T-cell (primary cell): ENCODE measurements at regions not wholly inside any gene's neighbourhood (a gene's known extent, or its start where the extent isn't known, plus 50 kb on each side); places are given as distances from the start of the nearest gene placed in this dataset.

Source experiments
- ATAC-seq, 4 experiments: fragments of 200-7000 bp in 3 of 4; fragments of 150-1000 bp in 1 of 4; cut with Tn5 transposase; replicated peaks in 1 of 4; 1 replicate in 3 of 4; 2 replicates in 1 of 4; pipeline ENCODE4 v1.10.0; 2021; ENCODE audit warnings: moderate library complexity in 3 of 4, mild to moderate bottlenecking in 2 of 4, moderate number of reproducible peaks in 1 of 4
- CTCF ChIA-PET, 2 donors: fragments of 300-600 bp; sonication (Branson Sonifier 250); formaldehyde crosslinking; loops; one replicate each; lab custom pipeline; 2022; ENCODE audit warnings: antibody characterized with exemption in 2 of 2; lab: Charles Lee
- POLR2A ChIA-PET, 2 donors: fragments of 300-600 bp; sonication (Branson Sonifier 250); formaldehyde crosslinking; loops; one replicate each; lab custom pipeline; 2022; ENCODE audit warnings: antibody characterized with exemption in 2 of 2; lab: Charles Lee
- DNase-seq, 35 experiments: peaks; one replicate each; pipeline versions ENCODE4 v3.0.0 to v3.0.0-alpha.2; 2013 to 2023
- H3K27ac ChIP-seq: one replicate; pipeline ENCODE4 v1.5.1; 2013; ENCODE audit warnings: low read length
- H3K27me3 ChIP-seq, 2 experiments: replicated peaks in 1 of 2; 1 replicate in 1 of 2; 2 replicates in 1 of 2; pipeline versions ENCODE4 v1.6.1 to v1.7.0; 2013; ENCODE audit warnings: low read length in 1 of 2, mixed read lengths in 1 of 2; ENCODE audit not compliant: control insufficient read depth in 2 of 2, insufficient read depth in 2 of 2; ENCODE audit errors: extremely low read depth in 1 of 2
- H3K36me3 ChIP-seq, 2 donors: 1 replicate in 1 of 2; 2 replicates in 1 of 2; pipeline versions ENCODE4 v1.6.1 to v1.7.0; 2013; ENCODE audit warnings: low read length in 1 of 2; ENCODE audit not compliant: control insufficient read depth in 2 of 2, insufficient read depth in 1 of 2; ENCODE audit errors: extremely low read depth in 1 of 2
- H3K4me1 ChIP-seq, 2 experiments: 1 replicate in 1 of 2; 2 replicates in 1 of 2; pipeline versions ENCODE4 v1.6.1 to v1.7.0; 2013; ENCODE audit warnings: low read length in 2 of 2, mixed read lengths in 1 of 2; ENCODE audit not compliant: insufficient read depth in 2 of 2, control insufficient read depth in 1 of 2; ENCODE audit errors: extremely low read depth in 1 of 2
- H3K4me3 ChIP-seq, 2 donors: 1 replicate in 1 of 2; 2 replicates in 1 of 2; pipeline versions ENCODE4 v1.5.1 to v1.7.0; 2013; ENCODE audit warnings: mild to moderate bottlenecking in 2 of 2, low read length in 1 of 2, moderate library complexity in 1 of 2; ENCODE audit not compliant: control insufficient read depth in 1 of 2; ENCODE audit errors: extremely low read depth in 1 of 2
- H3K9me3 ChIP-seq: 2 replicates; pipeline ENCODE4 v1.7.0; 2013
- H3K27ac Mint-ChIP-seq, 2 donors: one replicate each; pipeline ENCODE4 v1.8.0; 2020 to 2021; ENCODE audit warnings: mild to moderate bottlenecking in 2 of 2, mixed read lengths in 2 of 2
- H3K27me3 Mint-ChIP-seq, 2 donors: one replicate each; pipeline ENCODE4 v1.8.0; 2021 to 2022; ENCODE audit warnings: mixed read lengths in 2 of 2
- H3K36me3 Mint-ChIP-seq: one replicate; pipeline ENCODE4 v1.8.0; 2021; ENCODE audit warnings: mixed read lengths
- H3K4me1 Mint-ChIP-seq, 3 donors: one replicate each; pipeline ENCODE4 v1.8.0; 2020 to 2022; ENCODE audit warnings: mixed read lengths in 3 of 3, mild to moderate bottlenecking in 1 of 3
- H3K4me3 Mint-ChIP-seq, 3 donors: one replicate each; pipeline ENCODE4 v1.8.0; 2020 to 2022; ENCODE audit warnings: mild to moderate bottlenecking in 3 of 3, mixed read lengths in 3 of 3, moderate library complexity in 3 of 3
- H3K9me3 Mint-ChIP-seq, 3 donors: one replicate each; pipeline ENCODE4 v1.8.0; 2020 to 2022; ENCODE audit warnings: mixed read lengths in 3 of 3
- WGBS: methylation state at CpG from one replicate; pipeline ENCODE4 v1.1.5; 2013; ENCODE audit warnings: missing lambda C conversion rate; ENCODE audit not compliant: insufficient coverage; 5-methylcytosine and 5-hydroxymethylcytosine counted together

- no CpG with 5 or more reads among the region's 3 CpGs for WGBS
- Mint-ChIP-seq H3K4me3 (no peak overlapping the region), H3K36me3 (no peaks in the 10 kb centered on the region), H3K9me3 (peaks cover 0 to 8% (median 0%) of the 10 kb centered on the region in 3 donors), H3K4me1 (no peaks in the 10 kb centered on the region), H3K27ac (no peak overlapping the region), H3K27me3 (no peaks in the 10 kb centered on the region)
- no peaks in the 10 kb centered on the region for H3K36me3 ChIP-seq
- ChIA-PET POLR2A (no interaction called here), CTCF (no interaction called here)
- no peaks in the 10 kb centered on the region for H3K27me3 ChIP-seq
- no peak for ATAC-seq
- DNase-seq: no peak
- H3K9me3 ChIP-seq: no peaks in the 10 kb centered on the region
- H3K4me3 ChIP-seq: no peak overlapping the region
- H3K27ac ChIP-seq: no peak overlapping the region
- no peaks in the 10 kb centered on the region for H3K4me1 ChIP-seq
Measured at GRCh38 chr12:24054416-24054815, 104.9 kb upstream of the SOX5 start.

GRCh38 chr12:24049728-24050127 is 100.3 kb upstream of the SOX5 start:
- ATAC-seq (no peak), DNase-seq (no peak)
- peaks cover 0 to 8% (median 4%) of the 10 kb centered on the region in 3 donors for H3K9me3 Mint-ChIP-seq
- no peak overlapping the region for H3K27ac Mint-ChIP-seq
- H3K4me3 Mint-ChIP-seq: no peak overlapping the region
- Histone ChIP-seq H3K36me3 (no peaks in the 10 kb centered on the region), H3K9me3 (no peaks in the 10 kb centered on the region), H3K27ac (no peak overlapping the region), H3K27me3 (no peaks in the 10 kb centered on the region), H3K4me3 (no peak overlapping the region), H3K4me1 (no peaks in the 10 kb centered on the region)
- POLR2A ChIA-PET: no interaction called here
- H3K36me3 Mint-ChIP-seq: no peaks in the 10 kb centered on the region
- CTCF ChIA-PET: interaction anchor here in 1 of 2 donors (0.6 kb wide), 1 partner anchor 175 kb away, joined by 3 read pairs; no protein-coding TSS in a partner anchor
- H3K27me3 Mint-ChIP-seq: no peaks in the 10 kb centered on the region
- WGBS: no CpG with 5 or more reads among the region's 3 CpGs
- no peaks in the 10 kb centered on the region for H3K4me1 Mint-ChIP-seq

GRCh38 chr12:24049101-24049500 is 99.6 kb upstream of the SOX5 start:
- WGBS: no CpG with 5 or more reads among the region's 3 CpGs
- H3K27me3 ChIP-seq: no peaks in the 10 kb centered on the region
- H3K36me3 ChIP-seq: no peaks in the 10 kb centered on the region
- H3K4me1 ChIP-seq: no peaks in the 10 kb centered on the region
- Mint-ChIP-seq H3K4me1 (no peaks in the 10 kb centered on the region), H3K27me3 (no peaks in the 10 kb centered on the region), H3K9me3 (peaks cover 0 to 10% (median 8%) of the 10 kb centered on the region in 3 donors), H3K36me3 (no peaks in the 10 kb centered on the region), H3K4me3 (no peak overlapping the region), H3K27ac (no peak overlapping the region)
- H3K27ac ChIP-seq: no peak overlapping the region
- H3K9me3 ChIP-seq: no peaks in the 10 kb centered on the region
- ATAC-seq: no peak
- H3K4me3 ChIP-seq: no peak overlapping the region
- ChIA-PET POLR2A (no interaction called here), CTCF (interaction anchor here in 1 of 2 donors (0.6 kb wide), 1 partner anchor 176 kb away, joined by 3 read pairs; no protein-coding TSS in a partner anchor)
- no peak for DNase-seq

- H3K4me3 ChIP-seq: no peak overlapping the region
- ATAC-seq: no peak
- H3K4me3 Mint-ChIP-seq: no peak overlapping the region
- no peak overlapping the region for H3K27ac ChIP-seq
- no peak for DNase-seq
- peaks cover 0 to 11% (median 6%) of the 10 kb centered on the region in 3 donors for H3K9me3 Mint-ChIP-seq
- H3K4me1 ChIP-seq: no peaks in the 10 kb centered on the region
- no peaks in the 10 kb centered on the region for H3K4me1 Mint-ChIP-seq
- WGBS: no CpG with 5 or more reads among the region's 4 CpGs
- H3K27ac Mint-ChIP-seq: no peak overlapping the region
- ChIA-PET POLR2A (no interaction called here), CTCF (no interaction called here)
- H3K36me3 ChIP-seq: no peaks in the 10 kb centered on the region
- H3K27me3 Mint-ChIP-seq: no peaks in the 10 kb centered on the region
- no peaks in the 10 kb centered on the region for H3K36me3 Mint-ChIP-seq
- no peaks in the 10 kb centered on the region for H3K27me3 ChIP-seq
- H3K9me3 ChIP-seq: no peaks in the 10 kb centered on the region
Measured at GRCh38 chr12:24048446-24048845, 99.0 kb upstream of the SOX5 start.

GRCh38 chr12:24047326-24047725 is 97.9 kb upstream of the SOX5 start:
- WGBS: 100% methylated on average over 2 of the region's 4 CpGs
- H3K4me3 Mint-ChIP-seq: no peak overlapping the region
- H3K27me3 Mint-ChIP-seq: no peaks in the 10 kb centered on the region
- H3K27me3 ChIP-seq: no peaks in the 10 kb centered on the region
- DNase-seq: no peak
- ATAC-seq: no peak
- H3K4me3 ChIP-seq: no peak overlapping the region
- ChIA-PET CTCF (no interaction called here), POLR2A (no interaction called here)
- no peaks in the 10 kb centered on the region for H3K4me1 Mint-ChIP-seq
- peaks cover 0 to 11% (median 6%) of the 10 kb centered on the region in 3 donors for H3K9me3 Mint-ChIP-seq
- H3K36me3 Mint-ChIP-seq: no peaks in the 10 kb centered on the region
- H3K36me3 ChIP-seq: no peaks in the 10 kb centered on the region
- no peaks in the 10 kb centered on the region for H3K9me3 ChIP-seq
- no peak overlapping the region for H3K27ac ChIP-seq
- H3K27ac Mint-ChIP-seq: no peak overlapping the region
- H3K4me1 ChIP-seq: no peaks in the 10 kb centered on the region

GRCh38 chr12:24045816-24046257 is 96.4 kb upstream of the SOX5 start:
- no peaks in the 10 kb centered on the region for H3K36me3 Mint-ChIP-seq
- H3K27me3 Mint-ChIP-seq: no peaks in the 10 kb centered on the region
- Histone ChIP-seq H3K4me3 (no peak overlapping the region), H3K27ac (no peak overlapping the region), H3K27me3 (no peaks in the 10 kb centered on the region), H3K9me3 (no peaks in the 10 kb centered on the region), H3K36me3 (no peaks in the 10 kb centered on the region), H3K4me1 (no peaks in the 10 kb centered on the region)
- CTCF ChIA-PET: interaction anchor here in 1 of 2 donors (0.7 kb wide), 1 partner anchor 11 kb away, joined by 4 read pairs; no protein-coding TSS in a partner anchor
- POLR2A ChIA-PET: interaction anchor here in 1 of 2 donors (0.7 kb wide), 1 partner anchor 18 kb away, joined by 11 read pairs; no protein-coding TSS in a partner anchor
- H3K27ac Mint-ChIP-seq: no peak overlapping the region
- DNase-seq: no peak
- H3K4me1 Mint-ChIP-seq: no peaks in the 10 kb centered on the region
- peaks cover 0 to 11% (median 6%) of the 10 kb centered on the region in 3 donors for H3K9me3 Mint-ChIP-seq
- H3K4me3 Mint-ChIP-seq: no peak overlapping the region
- no peak for ATAC-seq
- WGBS: 8% methylated on average over 2 of the region's 5 CpGs
